Activated T-cell treated with anti-CD3 and anti-CD28 coated beads, Interleukin-2, amount 50 U/mL, for 72 hours (primary cell): ENCODE measurements at regions not wholly inside any gene's neighbourhood (a gene's known extent, or its start where the extent isn't known, plus 50 kb on each side); places are given as distances from the start of the nearest gene placed in this dataset.

Source experiments
- ATAC-seq, 2 donors: fragments of 150-1000 bp; cut with Tn5 transposase; replicated peaks in 1 of 2; 2 replicates each; pipeline ENCODE4 v1.10.0; 2021; ENCODE audit warnings: moderate library complexity in 2 of 2, mild to moderate bottlenecking in 1 of 2
- DNase-seq, 2 donors: peaks; one replicate each; pipeline ENCODE4 v3.0.0; 2021 to 2022; ENCODE audit warnings: mixed read lengths in 1 of 2
- H3K27ac Mint-ChIP-seq: one replicate; pipeline ENCODE4 v1.8.0; 2022; ENCODE audit warnings: mild to moderate bottlenecking, moderate library complexity, mixed read lengths
- H3K27me3 Mint-ChIP-seq: one replicate; pipeline ENCODE4 v1.8.0; 2022; ENCODE audit warnings: low read depth, mixed read lengths
- H3K36me3 Mint-ChIP-seq, 2 donors: one replicate each; pipeline ENCODE4 v1.8.0; 2022; ENCODE audit warnings: mixed read lengths in 2 of 2, mild to moderate bottlenecking in 1 of 2; ENCODE audit not compliant: insufficient read depth in 2 of 2
- H3K4me1 Mint-ChIP-seq: one replicate; pipeline ENCODE4 v1.8.0; 2022; ENCODE audit warnings: low read depth, mixed read lengths
- H3K4me3 Mint-ChIP-seq, 2 donors: one replicate each; pipeline ENCODE4 v1.8.0; 2022; ENCODE audit warnings: mild to moderate bottlenecking in 2 of 2, mixed read lengths in 2 of 2, moderate library complexity in 2 of 2
- H3K9me3 Mint-ChIP-seq, 2 donors: one replicate each; pipeline ENCODE4 v1.8.0; 2022; ENCODE audit warnings: mixed read lengths in 2 of 2

- Mint-ChIP-seq H3K27me3 (no peaks in the 10 kb centered on the region), H3K27ac (no peak overlapping the region), H3K4me3 (no peak overlapping the region), H3K4me1 (no peaks in the 10 kb centered on the region), H3K9me3 (peaks cover 0 to under 1% of the 10 kb centered on the region in 2 donors), H3K36me3 (no peaks in the 10 kb centered on the region)
- ATAC-seq: no peak
- DNase-seq: no peak
Observed at GRCh38 chr9:95608341-95608740, 91.6 kb upstream of the PTCH1 start.

- ATAC-seq: no peak
- DNase-seq: no peak
- Mint-ChIP-seq H3K27ac (no peak overlapping the region), H3K27me3 (no peaks in the 10 kb centered on the region), H3K4me3 (no peak overlapping the region), H3K9me3 (no peaks in the 10 kb centered on the region), H3K4me1 (no peaks in the 10 kb centered on the region), H3K36me3 (no peaks in the 10 kb centered on the region)
Observed at GRCh38 chr9:95607507-95607906, 90.7 kb upstream of the PTCH1 start.

DNA sequence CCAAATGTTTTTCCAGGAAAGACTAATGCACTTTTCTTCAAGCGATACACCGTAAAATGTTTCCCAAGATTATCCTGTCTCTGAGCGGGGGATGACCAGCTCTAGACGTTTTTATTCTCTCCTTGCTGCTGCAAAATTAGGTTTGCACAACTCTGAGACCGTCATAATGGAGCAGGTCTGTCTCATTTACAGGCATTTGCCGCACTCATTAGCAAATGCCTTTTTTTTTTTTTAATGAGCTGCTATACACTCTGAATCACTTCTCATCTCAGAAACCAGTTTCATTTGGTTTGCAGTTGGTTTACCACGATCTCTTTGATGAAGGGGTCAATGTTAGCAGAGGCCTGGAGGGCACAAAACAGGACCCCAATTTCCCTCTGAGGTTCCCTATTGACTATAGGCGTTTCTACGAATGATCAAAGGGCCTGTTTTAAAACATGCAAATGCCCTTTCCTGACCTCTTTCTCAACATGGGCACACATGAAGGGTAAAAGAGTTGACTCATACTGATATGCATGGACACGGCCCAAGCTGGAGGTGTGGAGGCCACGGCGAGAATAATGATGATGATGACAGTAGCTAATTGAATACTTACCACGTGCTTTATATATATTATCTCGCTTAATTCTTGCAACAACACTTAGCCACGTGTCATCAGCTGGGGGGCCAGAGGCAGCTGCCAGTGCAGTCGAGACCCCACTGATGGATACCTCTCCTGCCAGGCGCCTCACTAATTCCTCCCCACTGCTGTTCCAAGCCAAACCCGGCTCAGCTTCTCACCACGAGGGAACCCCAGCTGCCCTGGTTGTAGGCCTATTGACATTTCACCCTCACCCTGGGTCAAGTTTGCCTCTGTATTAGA lies 89.9 kb upstream of the PTCH1 start:
- H3K9me3 Mint-ChIP-seq: no peaks in the 10 kb centered on the region
- H3K27me3 Mint-ChIP-seq: no peaks in the 10 kb centered on the region
- ATAC-seq: no peak
- H3K4me1 Mint-ChIP-seq: no peaks in the 10 kb centered on the region
- no peak for DNase-seq
- no peaks in the 10 kb centered on the region for H3K36me3 Mint-ChIP-seq
- no peak overlapping the region for H3K4me3 Mint-ChIP-seq
- no peak overlapping the region for H3K27ac Mint-ChIP-seq

GRCh38 chr9:95605816-95606488 lies 89.2 kb upstream of the PTCH1 start:
- Mint-ChIP-seq H3K4me3 (no peak overlapping the region), H3K4me1 (no peaks in the 10 kb centered on the region), H3K36me3 (no peaks in the 10 kb centered on the region), H3K27me3 (no peaks in the 10 kb centered on the region), H3K9me3 (no peaks in the 10 kb centered on the region), H3K27ac (no peak overlapping the region)
- DNase-seq: no peak
- ATAC-seq: no peak

- Mint-ChIP-seq H3K4me1 (no peaks in the 10 kb centered on the region), H3K9me3 (no peaks in the 10 kb centered on the region), H3K36me3 (no peaks in the 10 kb centered on the region), H3K27ac (no peak overlapping the region), H3K4me3 (no peak overlapping the region), H3K27me3 (no peaks in the 10 kb centered on the region)
- ATAC-seq (no peak), DNase-seq (no peak)
Observed at GRCh38 chr9:95605101-95605500, 88.3 kb upstream of the PTCH1 start.

DNA sequence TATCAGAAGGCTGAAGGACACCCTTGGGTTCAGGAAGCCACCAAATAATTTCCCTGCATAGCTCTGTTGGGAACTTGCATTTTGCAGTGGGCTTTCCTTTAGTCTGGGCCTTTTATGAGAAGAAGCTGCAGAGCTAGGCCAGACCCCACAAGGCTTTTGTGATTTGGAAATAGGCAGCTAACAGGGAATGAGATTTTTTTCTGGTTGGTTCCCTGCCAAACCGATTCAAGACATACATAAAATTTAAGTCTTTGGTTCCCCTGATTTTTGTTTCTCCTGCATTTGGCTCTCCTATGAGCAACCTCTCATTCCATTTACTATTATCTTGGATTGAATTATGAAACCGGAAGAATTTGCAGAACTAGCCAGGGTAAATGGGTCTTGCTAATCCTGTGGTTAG lies 81.5 kb upstream of the PTCH1 start:
- no peak for DNase-seq
- Mint-ChIP-seq H3K4me3 (no peak overlapping the region), H3K4me1 (no peaks in the 10 kb centered on the region), H3K36me3 (no peaks in the 10 kb centered on the region), H3K27me3 (no peaks in the 10 kb centered on the region), H3K9me3 (no peaks in the 10 kb centered on the region), H3K27ac (no peak overlapping the region)
- no peak for ATAC-seq

DNA sequence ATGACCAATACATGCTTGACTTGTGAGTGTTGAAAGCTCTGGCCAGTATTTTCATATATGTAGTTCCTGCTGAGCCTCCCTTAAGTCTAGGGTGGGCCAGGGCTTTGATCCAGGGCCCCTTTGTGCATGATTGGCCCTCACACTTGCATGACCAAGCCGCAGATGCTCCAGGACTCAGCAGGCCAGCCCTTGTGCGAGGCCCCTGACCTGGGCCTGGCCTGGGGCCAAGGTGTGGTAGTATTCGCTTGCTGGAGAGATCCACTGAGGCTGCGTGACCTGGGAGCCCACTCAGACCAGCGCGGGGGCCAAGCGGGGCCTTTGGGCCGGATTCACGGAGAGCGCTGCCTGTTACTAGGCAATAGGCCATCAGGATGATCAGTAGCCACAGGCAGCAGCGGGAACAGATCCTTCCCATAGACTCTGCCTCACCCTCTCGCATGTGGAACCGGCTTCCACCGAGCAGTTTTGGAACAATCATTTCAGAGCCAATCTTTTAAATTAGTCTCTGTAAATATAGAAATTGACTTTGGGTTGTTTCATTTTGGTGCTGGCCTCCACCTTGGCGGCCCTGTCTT lies 79.0 kb upstream of the PTCH1 start:
- no peak for ATAC-seq
- H3K4me1 Mint-ChIP-seq: no peaks in the 10 kb centered on the region
- H3K4me3 Mint-ChIP-seq: no peak overlapping the region

GRCh38 chr9:95592931-95593330 lies 76.2 kb upstream of the PTCH1 start:
- ATAC-seq (no peak), DNase-seq (no peak)
- Mint-ChIP-seq H3K4me3 (no peak overlapping the region), H3K27me3 (peaks cover 11% of the 10 kb centered on the region), H3K9me3 (no peaks in the 10 kb centered on the region), H3K27ac (no peak overlapping the region), H3K4me1 (no peaks in the 10 kb centered on the region), H3K36me3 (no peaks in the 10 kb centered on the region)

More for the DNA sequence above, 79.0 kb upstream of the PTCH1 start:
- Mint-ChIP-seq H3K9me3 (no peaks in the 10 kb centered on the region), H3K36me3 (no peaks in the 10 kb centered on the region), H3K27me3 (no peaks in the 10 kb centered on the region), H3K27ac (no peak overlapping the region)
- no peak for DNase-seq

- Mint-ChIP-seq H3K4me1 (no peaks in the 10 kb centered on the region), H3K27ac (no peak overlapping the region), H3K9me3 (no peaks in the 10 kb centered on the region), H3K27me3 (peaks cover 11% of the 10 kb centered on the region), H3K4me3 (no peak overlapping the region), H3K36me3 (no peaks in the 10 kb centered on the region)
- no peak for DNase-seq
- no peak for ATAC-seq
Observed at GRCh38 chr9:95588724-95589588, 72.2 kb upstream of the PTCH1 start.

GRCh38 chr9:95587021-95587964 lies 70.5 kb upstream of the PTCH1 start:
- H3K27ac Mint-ChIP-seq: no peak overlapping the region
- H3K36me3 Mint-ChIP-seq: no peaks in the 10 kb centered on the region
- H3K4me1 Mint-ChIP-seq: no peaks in the 10 kb centered on the region
- no peak overlapping the region for H3K4me3 Mint-ChIP-seq
- no peak for DNase-seq
- H3K9me3 Mint-ChIP-seq: no peaks in the 10 kb centered on the region
- H3K27me3 Mint-ChIP-seq: peaks cover 11% of the 10 kb centered on the region
- no peak for ATAC-seq

GRCh38 chr9:95586326-95586725 lies 69.6 kb upstream of the PTCH1 start:
- Mint-ChIP-seq H3K4me3 (no peak overlapping the region), H3K27me3 (peaks cover 11% of the 10 kb centered on the region), H3K4me1 (no peaks in the 10 kb centered on the region), H3K36me3 (no peaks in the 10 kb centered on the region), H3K27ac (no peak overlapping the region), H3K9me3 (no peaks in the 10 kb centered on the region)
- no peak for ATAC-seq
- no peak for DNase-seq

DNA sequence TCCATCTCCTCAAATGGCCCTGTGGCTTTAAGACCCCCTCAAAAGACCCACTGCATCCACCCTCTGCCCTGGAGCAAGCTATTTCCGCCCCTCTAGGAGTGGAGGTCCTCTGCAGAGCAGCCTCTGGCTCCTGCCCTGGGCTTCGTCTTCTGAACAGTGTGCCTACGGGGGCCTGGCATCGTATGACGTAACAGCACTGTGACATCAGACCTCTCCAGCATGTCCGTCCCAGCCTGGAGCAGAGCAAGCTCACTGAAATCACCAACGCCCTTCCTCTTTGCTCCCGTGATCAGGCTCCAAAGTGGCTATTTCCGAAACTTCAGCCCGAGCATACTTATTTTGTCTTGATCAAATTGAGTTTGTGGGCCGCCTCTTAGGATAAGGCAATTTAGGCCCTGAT lies 69.1 kb upstream of the PTCH1 start:
- ATAC-seq (no peak), DNase-seq (no peak)
- H3K27me3 Mint-ChIP-seq: peaks cover 11% of the 10 kb centered on the region
- no peaks in the 10 kb centered on the region for H3K4me1 Mint-ChIP-seq
- H3K4me3 Mint-ChIP-seq: no peak overlapping the region
- H3K36me3 Mint-ChIP-seq: no peaks in the 10 kb centered on the region
- H3K27ac Mint-ChIP-seq: no peak overlapping the region
- H3K9me3 Mint-ChIP-seq: no peaks in the 10 kb centered on the region
